Psoas muscle (tissue), 7 donors: ENCODE measurements at regions not wholly inside any gene's neighbourhood (a gene's known extent, or its start where the extent isn't known, plus 50 kb on each side); places are given as distances from the start of the nearest gene placed in this dataset.
"Not testable (repeated sequence)": the region's sequence is repeated elsewhere in the genome, so short reads cannot be mapped to it uniquely, and the experiment has no call there.

Experiments
- ATAC-seq, 4 donors: fragments of 200-7000 bp; cut with Tn5 transposase; one replicate each; pipeline ENCODE4 v1.9.1; 2020; ENCODE audit warnings: moderate library complexity in 3 of 4, mild to moderate bottlenecking in 2 of 4
- DNase-seq, 2 donors: peaks; one replicate each; pipeline ENCODE4 v3.0.0-alpha.2; 2020
- H3K27ac ChIP-seq: fragments of 200-600 bp; one replicate; pipeline ENCODE4 v1.8.0; 2022
- H3K27me3 ChIP-seq, 3 donors: fragments of 200-600 bp in 1 of 3; one replicate each; pipeline versions ENCODE4 v1.6.1 to v1.8.0; 2013 to 2022; ENCODE audit warnings: low read length in 2 of 3, mild to moderate bottlenecking in 2 of 3, moderate library complexity in 1 of 3; ENCODE audit not compliant: insufficient read depth in 3 of 3
- H3K36me3 ChIP-seq, 2 donors: fragments of 200-600 bp in 1 of 2; one replicate each; pipeline versions ENCODE4 v1.6.1 to v1.8.0; 2013 to 2022; ENCODE audit warnings: low read depth in 1 of 2, mild to moderate bottlenecking in 1 of 2, moderate library complexity in 1 of 2; ENCODE audit not compliant: insufficient read depth in 1 of 2
- H3K4me1 ChIP-seq: fragments of 200-600 bp; one replicate; pipeline ENCODE4 v1.8.0; 2022
- H3K4me3 ChIP-seq: fragments of 200-600 bp; one replicate; pipeline ENCODE4 v1.8.0; 2022; ENCODE audit warnings: mild to moderate bottlenecking
- H3K9me3 ChIP-seq: fragments of 200-600 bp; one replicate; pipeline ENCODE4 v1.8.0; 2022
- CTCF ChIP-seq: fragments of 200-600 bp; IDR thresholded peaks from one replicate; pipeline ENCODE4 v1.8.0; 2022; ENCODE audit warnings: antibody characterized with exemption
- WGBS, 3 donors: extraction: QIAGEN DNeasy Blood & Tissue Kit; methylation state at CpG; one replicate each; pipeline versions ENCODE4 v1.1.6 to v1.1.7; 2013; 5-methylcytosine and 5-hydroxymethylcytosine counted together
- intact Hi-C, 2 donors: fragments of 100-400 bp; cut with DNase I; formaldehyde crosslinking; loops; one replicate each; pipeline versions ENCODE4 v1.11.0 to v1.14.2; 2022
- donor health status: healthy with polysubstance abuse.
- donor health status: DM: no; HTN: no; CAD: no; lungs with moderate emphysema.
- donor health status: Bipolar disorder and iron deficiency.
- donor health status: healthy.
- donor health status: DM: yes; HTN: yes; CAD: no.
- donor health status: DM: no; HTN: no; CAD: no.
- donor health status: DM: yes; HTN: yes; CAD: no.

DNA sequence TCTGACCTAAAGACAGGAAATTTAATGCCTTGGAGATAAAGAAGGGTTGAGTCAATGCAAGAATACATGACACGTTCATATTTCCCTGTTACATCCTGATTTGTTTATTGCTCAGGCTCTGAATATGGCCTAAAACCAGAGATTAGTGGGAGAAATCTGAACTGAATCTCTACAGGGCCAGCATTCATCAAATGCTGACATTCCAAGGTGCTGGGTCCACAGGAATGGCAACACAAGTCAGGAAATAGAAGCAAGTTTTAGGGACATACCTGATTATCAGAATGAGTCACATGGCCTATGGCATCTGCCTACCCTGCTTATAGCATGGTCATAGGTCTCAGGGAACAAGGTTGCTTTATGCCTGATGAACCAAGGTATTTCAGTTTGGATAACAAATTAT lies 117.4 kb upstream of the CES5A start:
- no peaks in the 10 kb centered on the region for H3K9me3 ChIP-seq
- no peak overlapping the region for H3K4me3 ChIP-seq
- H3K4me1 ChIP-seq, result no peaks in the 10 kb centered on the region
- TF ChIP-seq CTCF, result no peak
- intact Hi-C loops, result no loop called here
- DNase-seq, result no peak
- WGBS, 3 donors, result 22 to 40% (median 32%) methylated on average over 1 of the region's 1 CpG
- no peak for ATAC-seq
- no peaks in the 10 kb centered on the region for H3K36me3 ChIP-seq
- H3K27me3 ChIP-seq, result peaks cover 0 to 2% (median 0%) of the 10 kb centered on the region in 3 donors
- no peak overlapping the region for H3K27ac ChIP-seq

DNA sequence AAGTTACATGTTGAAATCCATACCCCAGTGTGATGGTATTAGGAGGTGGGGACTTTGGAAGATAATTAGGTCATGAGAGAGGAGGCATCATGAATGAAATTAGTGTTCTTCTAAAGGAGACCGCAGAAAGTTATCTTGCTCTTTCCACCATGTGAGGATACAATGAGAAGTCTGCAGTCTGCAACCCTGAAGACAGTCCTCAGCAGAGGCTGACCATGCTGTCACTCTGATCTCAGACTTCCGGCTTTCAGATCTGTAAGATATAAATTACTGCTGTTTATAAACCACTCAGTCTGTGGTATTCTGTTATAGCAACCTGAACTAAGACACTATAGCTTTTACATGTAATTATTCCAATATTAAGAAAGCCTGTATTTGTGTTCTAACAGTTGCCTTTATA lies 116.7 kb upstream of the CES5A start:
- peaks cover 0 to 2% (median 0%) of the 10 kb centered on the region in 3 donors for H3K27me3 ChIP-seq
- no peaks in the 10 kb centered on the region for H3K36me3 ChIP-seq
- ATAC-seq (no peak), DNase-seq (no peak)
- H3K4me1 ChIP-seq, result no peaks in the 10 kb centered on the region
- intact Hi-C loops, result no loop called here
- H3K9me3 ChIP-seq, result no peaks in the 10 kb centered on the region
- H3K4me3 ChIP-seq, result no peak overlapping the region
- no peak overlapping the region for H3K27ac ChIP-seq
- WGBS, 3 donors, result 49 to 79% (median 79%) methylated on average over 2 of the region's 2 CpGs
- no peak for TF ChIP-seq CTCF

GRCh38 chr16:55989569-55989907 lies 114.4 kb upstream of the CES5A start:
- ATAC-seq (no peak), DNase-seq (no peak)
- H3K4me3 ChIP-seq, result no peak overlapping the region
- intact Hi-C loops, result no loop called here
- no peaks in the 10 kb centered on the region for H3K9me3 ChIP-seq
- WGBS, 3 donors, result 90 to 96% (median 95%) methylated on average over 16 to 18 of the region's 18 CpGs
- no peak for TF ChIP-seq CTCF
- peaks cover 0 to under 1% (median 0%) of the 10 kb centered on the region in 3 donors for H3K27me3 ChIP-seq
- no peak overlapping the region for H3K27ac ChIP-seq
- no peaks in the 10 kb centered on the region for H3K4me1 ChIP-seq
- H3K36me3 ChIP-seq, result no peaks in the 10 kb centered on the region

DNA sequence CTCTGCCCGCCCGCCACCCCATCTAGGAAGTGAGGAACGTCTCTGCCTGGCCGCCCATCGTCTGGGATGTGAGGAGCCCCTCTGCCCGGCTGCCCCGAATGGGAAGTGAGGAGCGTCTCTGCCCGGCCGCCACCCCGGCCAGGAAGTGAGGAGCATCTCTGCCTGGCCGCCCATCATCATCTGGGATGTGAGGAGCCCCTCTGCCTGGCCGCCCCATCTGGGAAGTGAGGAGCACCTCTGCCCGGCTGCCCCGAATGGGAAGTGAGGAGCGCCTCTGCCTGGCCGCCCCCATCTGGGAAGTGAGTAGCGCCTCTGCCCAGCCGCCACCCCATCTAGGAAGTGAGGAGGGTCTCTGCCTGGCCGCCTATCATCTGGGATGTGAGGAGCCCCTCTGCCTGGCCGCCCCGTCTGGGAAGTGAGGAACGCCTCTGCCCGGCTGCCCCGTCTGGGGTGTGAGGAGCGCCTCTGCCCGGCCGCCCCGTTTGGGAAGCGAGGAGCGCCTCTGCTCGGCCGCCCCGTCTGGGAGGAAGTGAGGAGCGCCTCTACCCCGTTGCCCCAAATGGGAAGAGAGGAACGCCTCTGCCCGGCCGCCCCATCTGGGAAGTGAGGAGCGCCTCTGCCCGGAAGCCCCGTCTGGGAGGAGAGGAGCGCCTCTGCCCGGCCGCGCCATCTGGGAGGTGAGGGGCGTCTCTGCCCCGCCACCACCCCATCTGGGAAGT lies 113.8 kb upstream of the CES5A start:
- not testable (repeated sequence) for DNase-seq

GRCh38 chr16:55988013-55988412 lies 112.8 kb upstream of the CES5A start:
- Histone ChIP-seq H3K27ac (no peak overlapping the region), H3K27me3 (no peaks in the 10 kb centered on the region), H3K9me3 (no peaks in the 10 kb centered on the region), H3K4me3 (no peak overlapping the region), H3K4me1 (no peaks in the 10 kb centered on the region), H3K36me3 (no peaks in the 10 kb centered on the region)
- DNase-seq (no peak), ATAC-seq (no peak)
- WGBS, 3 donors, result 88 to 97% (median 89%) methylated on average over 1 of the region's 1 CpG
- TF ChIP-seq CTCF, result no peak
- intact Hi-C loops, result no loop called here

More for the DNA sequence above, 113.8 kb upstream of the CES5A start:
- H3K4me1 ChIP-seq, H3K36me3 ChIP-seq, H3K9me3 ChIP-seq, ATAC-seq, H3K27me3 ChIP-seq, H3K27ac ChIP-seq, H3K4me3 ChIP-seq, intact Hi-C loops: not testable (repeated sequence)
- 93 to 94% (median 94%) methylated on average over 42 to 48 of the region's 48 CpGs for WGBS, 3 donors
